ENCODE measurements at regions not wholly inside any gene's neighbourhood (a gene's known extent, or its start where the extent isn't known, plus 50 kb on each side); places are given as distances from the start of the nearest gene placed in this dataset.
A peak's percentile ranks its signal among the peaks of the same experiment; 100 is the strongest.

GRCh38 chr2:67652679-67653078 is 255.5 kb downstream of the ETAA1 start:
- Histone ChIP-seq H3K4me3 (no peak overlapping the region), H4K20me1 (ENCODE audit: control insufficient read depth, insufficient read depth) (no peaks in the 10 kb centered on the region), H3K27ac (ENCODE audit: control insufficient read depth, insufficient read depth) (no peak overlapping the region), H3K79me2 (ENCODE audit: control insufficient read depth, insufficient read depth, low read length) (no peaks in the 10 kb centered on the region), H3K9me3 (replicated peaks; ENCODE audit: control insufficient read depth, insufficient read depth, low read length) (no peaks in the 10 kb centered on the region), H3K27me3 (replicated peaks in 1 of 2; ENCODE audit: control insufficient read depth in 2 of 2, insufficient read depth in 2 of 2, low read length in 1 of 2) (no peaks in the 10 kb centered on the region), H3K9ac (ENCODE audit: control insufficient read depth, insufficient read depth, low read length) (no peak overlapping the region), H3K4me2 (ENCODE audit: control insufficient read depth, insufficient read depth) (no peak overlapping the region), H3K36me3 (ENCODE audit: control insufficient read depth in 2 of 2, insufficient read depth in 2 of 2, low read length in 1 of 2) (no peaks in the 10 kb centered on the region), H2AFZ (ENCODE audit: control insufficient read depth, low read depth, low read length) (no peak overlapping the region), H3K4me1 (ENCODE audit: control insufficient read depth, insufficient read depth, low read length) (no peaks in the 10 kb centered on the region)
- POLR2A ChIA-PET: no interaction called here
- in situ Hi-C loops (cut with MboI): no loop called here
- FAIRE-seq: no peak
- no peak for DNase-seq (ENCODE audit: low read depth, low spot score)
- SMC1A ChIA-PET (ENCODE audit: uncharacterized antibody, unreplicated experiment): no interaction called here
- TF ChIP-seq MLLT1 (IDR thresholded peaks at IDR 0.05) (no peak), NFYA (IDR thresholded peaks at IDR 0.05; ENCODE audit: borderline replicate concordance, low read depth, low read length) (no peak), BCLAF1 (IDR thresholded peaks at IDR 0.05) (no peak), RCOR1 (conservative IDR thresholded peaks at IDR 0.05; ENCODE audit: low read depth, low read length) (no peak), SPI1 (IDR thresholded peaks at IDR 0.05; ENCODE audit: borderline replicate concordance, insufficient read depth, low read depth, low read length) (peak; percentile 44; the same call in 1 of the 2 replicates), WRNIP1 (IDR thresholded peaks at IDR 0.05; ENCODE audit: borderline replicate concordance, low read depth, low read length) (no peak)
- ATAC-seq: peak; percentile 63
- intact Hi-C loops (cut with micrococcal nuclease; ENCODE audit: unreplicated experiment): no loop called here
- BruUV-seq (replicated peaks): no TSS peak
- 0% methylated on average over 1 of the region's 1 CpG for WGBS (ENCODE audit: insufficient coverage, insufficient replicate concordance, low lambda C conversion rate, missing lambda C conversion rate)
- CTCF ChIA-PET: no interaction called here
- RAD21 ChIA-PET (ENCODE audit: unreplicated experiment): no interaction called here

All from GM12878 (cell line).